OCI-LY7 (cell line): ENCODE measurements at regions not wholly inside any gene's neighbourhood (a gene's known extent, or its start where the extent isn't known, plus 50 kb on each side); places are given as distances from the start of the nearest gene placed in this dataset.

Experiments used
- CTCF ChIP-seq: fragments of 200-600 bp; sonication (generic); conservative IDR thresholded peaks from 2 replicates; pipeline ENCODE4 v1.5.1; 2014; ENCODE audit warnings: mild to moderate bottlenecking, antibody characterized with exemption, low read length, moderate library complexity, mixed read lengths
- EZH2phosphoT487 ChIP-seq: fragments of 200-600 bp; sonication (generic); IDR thresholded peaks from 2 replicates; pipeline ENCODE4 v1.6.1; 2018; ENCODE audit warnings: low read depth, borderline replicate concordance, mild to moderate bottlenecking, mixed run types, antibody characterized with exemption, low read length, moderate library complexity, mixed read lengths

GRCh38 chr1:30100524-30100862, 622.9 kb downstream of the MATN1 start:
- no peak for TF ChIP-seq CTCF
- TF ChIP-seq EZH2phosphoT487, result no peak
